NAMALWA (cell line): ENCODE measurements at regions not wholly inside any gene's neighbourhood (a gene's known extent, or its start where the extent isn't known, plus 50 kb on each side); places are given as distances from the start of the nearest gene placed in this dataset.

Experiments used
- DNase-seq: peaks from one replicate; pipeline ENCODE4 v3.0.0-alpha.2; 2015; ENCODE audit warnings: low spot score

- no peak for DNase-seq
Measured at GRCh38 chr2:7721413-7721995, 804.3 kb downstream of the RNF144A start.

GRCh38 chr2:7722212-7722910 is 805.1 kb downstream of the RNF144A start:
- no peak for DNase-seq

GRCh38 chr2:7724336-7724735 is 807.1 kb downstream of the RNF144A start:
- no peak for DNase-seq

GRCh38 chr2:7725171-7725849 is 808.1 kb downstream of the RNF144A start:
- DNase-seq = peak; percentile 46

- no peak for DNase-seq
Measured at GRCh38 chr2:7725850-7726242, 808.6 kb downstream of the RNF144A start.

GRCh38 chr2:7726989-7727388 is 809.8 kb downstream of the RNF144A start:
- DNase-seq = no peak

- no peak for DNase-seq
Measured at GRCh38 chr2:7728388-7728787, 811.2 kb downstream of the RNF144A start.

GRCh38 chr2:7730449-7730848 is 813.2 kb downstream of the RNF144A start:
- DNase-seq = no peak

GRCh38 chr2:7730990-7731389 is 813.8 kb downstream of the RNF144A start:
- DNase-seq = no peak

GRCh38 chr2:7732497-7732896 is 815.3 kb downstream of the RNF144A start:
- no peak for DNase-seq

- DNase-seq = no peak
Measured at GRCh38 chr2:7736646-7737305, 819.6 kb downstream of the RNF144A start.

- no peak for DNase-seq
Measured at GRCh38 chr2:7738596-7738995, 821.4 kb downstream of the RNF144A start.

- DNase-seq = no peak
Measured at GRCh38 chr2:7740114-7740513, 822.9 kb downstream of the RNF144A start.

- DNase-seq = no peak
Measured at GRCh38 chr2:7742301-7742700, 825.1 kb downstream of the RNF144A start.

- DNase-seq = no peak
Measured at GRCh38 chr2:7744827-7745226, 827.6 kb downstream of the RNF144A start.

- no peak for DNase-seq
Measured at GRCh38 chr2:7745369-7745768, 828.2 kb downstream of the RNF144A start.

- no peak for DNase-seq
Measured at GRCh38 chr2:7748717-7749415, 831.7 kb downstream of the RNF144A start.

GRCh38 chr2:7749895-7750559 is 832.8 kb downstream of the RNF144A start:
- DNase-seq = no peak

- no peak for DNase-seq
Measured at GRCh38 chr2:7752291-7752690, 835.1 kb downstream of the RNF144A start.

- DNase-seq = no peak
Measured at GRCh38 chr2:7753777-7754176, 836.6 kb downstream of the RNF144A start.

GRCh38 chr2:7755879-7756278 is 838.7 kb downstream of the RNF144A start:
- no peak for DNase-seq
